CD14-positive monocyte (primary cell): ENCODE measurements at regions not wholly inside any gene's neighbourhood (a gene's known extent, or its start where the extent isn't known, plus 50 kb on each side); places are given as distances from the start of the nearest gene placed in this dataset.
A peak's percentile ranks its signal among the peaks of the same experiment; 100 is the strongest.
"Not testable (repeated sequence)": the region's sequence is repeated elsewhere in the genome, so short reads cannot be mapped to it uniquely, and the experiment has no call there.

Experiments used
- DNase-seq, 3 donors: peaks; one replicate each; pipeline ENCODE4 v3.0.0-alpha.2; 2011 to 2022
- H2AFZ ChIP-seq: 2 replicates; pipeline ENCODE4 v1.6.0; 2012; ENCODE audit warnings: mild to moderate bottlenecking, low read depth, low read length, inconsistent platforms; ENCODE audit not compliant: insufficient read depth, poor library complexity, severe bottlenecking
- H3K27ac ChIP-seq, 2 donors: 1 replicate in 1 of 2; 2 replicates in 1 of 2; pipeline ENCODE4 v1.5.1; 2012 to 2013; ENCODE audit warnings: low read length in 2 of 2, control low read depth in 1 of 2, inconsistent platforms in 1 of 2, low read depth in 1 of 2, mild to moderate bottlenecking in 1 of 2
- H3K27me3 ChIP-seq, 2 donors: one replicate each; pipeline versions ENCODE4 v1.6.0 to v1.6.1; 2011 to 2013; ENCODE audit warnings: low read length in 2 of 2; ENCODE audit not compliant: control insufficient read depth in 2 of 2, insufficient read depth in 2 of 2
- H3K36me3 ChIP-seq, 2 donors: replicated peaks in 1 of 2; 1 replicate in 1 of 2; 2 replicates in 1 of 2; pipeline versions ENCODE4 v1.5.1 to v1.6.1; 2012 to 2013; ENCODE audit warnings: low read length in 2 of 2, control low read depth in 1 of 2, inconsistent platforms in 1 of 2, mild to moderate bottlenecking in 1 of 2; ENCODE audit not compliant: insufficient read depth in 2 of 2, control insufficient read depth in 1 of 2
- H3K4me1 ChIP-seq, 2 donors: 1 replicate in 1 of 2; 2 replicates in 1 of 2; pipeline versions ENCODE4 v1.5.1 to v1.6.1; 2012 to 2013; ENCODE audit warnings: low read length in 2 of 2, control low read depth in 1 of 2, inconsistent platforms in 1 of 2, mild to moderate bottlenecking in 1 of 2, moderate library complexity in 1 of 2; ENCODE audit not compliant: insufficient read depth in 2 of 2, control insufficient read depth in 1 of 2
- H3K4me2 ChIP-seq: replicated peaks from 2 replicates; pipeline ENCODE3; 2012; ENCODE audit warnings: low read length, moderate library complexity, mild to moderate bottlenecking; ENCODE audit not compliant: poor library complexity, severe bottlenecking; ENCODE audit errors: extremely low read depth
- H3K4me3 ChIP-seq, 3 experiments: fragments of 200-600 bp in 1 of 3; sonication (generic) in 1 of 3; replicated peaks in 1 of 3; 1 replicate in 2 of 3; 2 replicates in 1 of 3; pipeline ENCODE4 v1.5.1; 2011 to 2013; ENCODE audit warnings: low read length in 3 of 3, mild to moderate bottlenecking in 3 of 3, control low read depth in 2 of 3, low read depth in 2 of 3, inconsistent platforms in 1 of 3, moderate library complexity in 1 of 3
- H3K79me2 ChIP-seq: 2 replicates; pipeline ENCODE4 v1.6.0; 2012; ENCODE audit warnings: mild to moderate bottlenecking, control low read depth, inconsistent platforms, low read length, moderate library complexity; ENCODE audit not compliant: insufficient read depth
- H3K9ac ChIP-seq: 2 replicates; pipeline ENCODE4 v1.6.0; 2017; ENCODE audit warnings: low read length, mild to moderate bottlenecking; ENCODE audit not compliant: insufficient read depth, poor library complexity, severe bottlenecking
- H3K9me3 ChIP-seq, 2 donors: replicated peaks in 1 of 2; 1 replicate in 1 of 2; 2 replicates in 1 of 2; pipeline versions ENCODE4 v1.5.1 to v1.6.1; 2012 to 2013; ENCODE audit warnings: low read length in 2 of 2, control low read depth in 1 of 2; ENCODE audit not compliant: control insufficient read depth in 1 of 2, insufficient read depth in 1 of 2
- H4K20me1 ChIP-seq: 2 replicates; pipeline ENCODE4 v1.6.0; 2012; ENCODE audit warnings: mild to moderate bottlenecking, low read length, control low read depth, moderate library complexity; ENCODE audit not compliant: insufficient read depth
- H3K27ac Mint-ChIP-seq, 7 donors: one replicate each; pipeline ENCODE4 v1.8.0; 2020; ENCODE audit warnings: mild to moderate bottlenecking in 7 of 7, mixed read lengths in 7 of 7, moderate library complexity in 6 of 7, inconsistent platforms in 2 of 7
- H3K27me3 Mint-ChIP-seq, 3 donors: one replicate each; pipeline ENCODE4 v1.8.0; 2021 to 2022; ENCODE audit warnings: low read depth in 3 of 3, mild to moderate bottlenecking in 3 of 3, mixed read lengths in 3 of 3, moderate library complexity in 3 of 3, inconsistent platforms in 1 of 3
- H3K36me3 Mint-ChIP-seq, 2 donors: one replicate each; pipeline ENCODE4 v1.8.0; 2020; ENCODE audit warnings: mixed read lengths in 2 of 2, inconsistent platforms in 1 of 2, mild to moderate bottlenecking in 1 of 2
- H3K4me1 Mint-ChIP-seq: one replicate; pipeline ENCODE4 v1.8.0; 2020; ENCODE audit warnings: mild to moderate bottlenecking, mixed read lengths
- H3K4me3 Mint-ChIP-seq, 2 donors: one replicate each; pipeline ENCODE4 v1.8.0; 2020; ENCODE audit warnings: mild to moderate bottlenecking in 2 of 2, mixed read lengths in 2 of 2, moderate library complexity in 1 of 2
- H3K9me3 Mint-ChIP-seq, 7 donors: one replicate each; pipeline ENCODE4 v1.8.0; 2020 to 2022; ENCODE audit warnings: mixed read lengths in 7 of 7, mild to moderate bottlenecking in 6 of 7, moderate library complexity in 6 of 7, inconsistent platforms in 2 of 7
- CTCF ChIP-seq: fragments of 200-600 bp; IDR thresholded peaks from one replicate; pipeline ENCODE4 v1.8.0; 2022; ENCODE audit warnings: antibody characterized with exemption, mild to moderate bottlenecking
- WGBS: methylation state at CpG from one replicate; pipeline ENCODE4 v1.1.5; 2013; ENCODE audit warnings: missing lambda C conversion rate; ENCODE audit not compliant: insufficient coverage; 5-methylcytosine and 5-hydroxymethylcytosine counted together
- intact Hi-C, 2 donors: fragments of 100-400 bp; cut with micrococcal nuclease; formaldehyde crosslinking; loops; one replicate each; pipeline versions ENCODE4 v1.15.0 to v1.15.1; 2023

- intact Hi-C loops = no loop called here
- H3K27me3 ChIP-seq = no peaks in the 10 kb centered on the region
- H3K27ac ChIP-seq = no peak overlapping the region
- Mint-ChIP-seq H3K4me1 (peaks cover 14% of the 10 kb centered on the region), H3K27ac (peak overlapping the region in 1 of 7 donors; percentile 70), H3K36me3 (peaks cover 4% of the 10 kb centered on the region in 2 donors), H3K9me3 (no peaks in the 10 kb centered on the region), H3K27me3 (peaks cover 0 to 1% (median 0%) of the 10 kb centered on the region in 3 donors), H3K4me3 (no peak overlapping the region)
- H2AFZ ChIP-seq = no peak overlapping the region
- H3K4me1 ChIP-seq = peaks cover 4 to 12% of the 10 kb centered on the region in 2 donors
- no peak for DNase-seq
- no peaks in the 10 kb centered on the region for H3K36me3 ChIP-seq
- no peak for TF ChIP-seq CTCF
- no peak overlapping the region for H3K9ac ChIP-seq
- H3K79me2 ChIP-seq = no peaks in the 10 kb centered on the region
- H3K4me3 ChIP-seq = no peak overlapping the region
- no peaks in the 10 kb centered on the region for H4K20me1 ChIP-seq
- H3K9me3 ChIP-seq = no peaks in the 10 kb centered on the region
- WGBS = 100% methylated on average over 4 of the region's 6 CpGs
- H3K4me2 ChIP-seq = no peak overlapping the region
These were observed 175.3 kb upstream of the KCTD7 start for GRCh38 chr7:66453340-66453739.

- Mint-ChIP-seq H3K27ac (peak overlapping the region in 4 of 7 donors; percentile 0 to 63 (median 30)), H3K27me3 (peaks cover 0 to 1% (median 0%) of the 10 kb centered on the region in 3 donors), H3K4me1 (peaks cover 17% of the 10 kb centered on the region), H3K9me3 (no peaks in the 10 kb centered on the region), H3K36me3 (no peaks in the 10 kb centered on the region), H3K4me3 (peak overlapping the region in 1 of 2 donors; percentile 37)
- Histone ChIP-seq H3K4me3 (no peak overlapping the region), H3K36me3 (no peaks in the 10 kb centered on the region), H3K4me1 (peaks cover 4 to 12% of the 10 kb centered on the region in 2 donors), H3K27me3 (no peaks in the 10 kb centered on the region), H3K79me2 (no peaks in the 10 kb centered on the region), H2AFZ (no peak overlapping the region), H3K27ac (no peak overlapping the region), H3K9ac (no peak overlapping the region), H4K20me1 (no peaks in the 10 kb centered on the region), H3K4me2 (no peak overlapping the region), H3K9me3 (no peaks in the 10 kb centered on the region)
- no peak for TF ChIP-seq CTCF
- DNase-seq = no peak
- whole genome bisulfite sequencing = 17% methylated on average over 1 of the region's 5 CpGs
- intact Hi-C loops = no loop called here
These were observed 174.0 kb upstream of the KCTD7 start for GRCh38 chr7:66454600-66455225.

- not testable (repeated sequence) for H3K79me2 ChIP-seq
These were observed 173.2 kb upstream of the KCTD7 start for GRCh38 chr7:66455432-66455831.

More at GRCh38 chr7:66455432-66455831, 173.2 kb upstream of the KCTD7 start:
- no CpG with 5 or more reads among the region's 1 CpG for WGBS
- peaks cover 4 to 12% of the 10 kb centered on the region in 2 donors for H3K4me1 ChIP-seq
- H3K27ac ChIP-seq, H3K27me3 ChIP-seq, H3K4me2 ChIP-seq, H3K36me3 ChIP-seq, H2AFZ ChIP-seq, H4K20me1 ChIP-seq, H3K27me3 Mint-ChIP-seq, H3K36me3 Mint-ChIP-seq, DNase-seq, H3K9me3 ChIP-seq, intact Hi-C loops, H3K27ac Mint-ChIP-seq, H3K4me3 ChIP-seq, H3K9me3 Mint-ChIP-seq, H3K9ac ChIP-seq: not testable (repeated sequence)
- Mint-ChIP-seq H3K4me1 (peaks cover 17% of the 10 kb centered on the region), H3K4me3 (peak overlapping the region in 1 of 2 donors; percentile 37)
